ENCODE measurements at regions not wholly inside any gene's neighbourhood (a gene's known extent, or its start where the extent isn't known, plus 50 kb on each side); places are given as distances from the start of the nearest gene placed in this dataset.

DNA sequence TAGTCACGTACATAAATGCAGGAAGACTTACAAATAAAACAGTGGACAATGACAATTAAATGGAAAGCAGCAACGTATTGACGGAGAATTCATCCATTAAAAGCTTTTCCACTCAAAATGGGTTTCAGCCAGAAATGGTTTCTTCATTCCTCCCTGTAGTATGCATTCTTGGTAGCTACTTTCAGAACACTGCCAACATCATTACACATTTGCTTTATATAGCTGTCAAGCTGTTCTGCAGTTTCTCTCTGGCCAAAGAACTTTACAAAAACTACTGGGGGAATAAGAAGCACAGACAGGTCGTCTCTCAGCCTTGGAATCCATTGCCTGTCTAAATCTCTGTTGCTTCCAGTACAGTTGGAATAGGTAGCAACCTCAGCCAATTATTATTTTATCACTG is 84.1 kb upstream of the NCKAP5 start:
- H3K4me3 ChIP-seq (replicated peaks; ENCODE audit: low read depth, low read length) = no peak overlapping the region
- DNase-seq (ENCODE audit: low read depth) = peak; percentile 52
- TF ChIP-seq CTCF (IDR thresholded peaks at IDR 0.05; ENCODE audit: low read length, missing control alignments) = no peak

DNA sequence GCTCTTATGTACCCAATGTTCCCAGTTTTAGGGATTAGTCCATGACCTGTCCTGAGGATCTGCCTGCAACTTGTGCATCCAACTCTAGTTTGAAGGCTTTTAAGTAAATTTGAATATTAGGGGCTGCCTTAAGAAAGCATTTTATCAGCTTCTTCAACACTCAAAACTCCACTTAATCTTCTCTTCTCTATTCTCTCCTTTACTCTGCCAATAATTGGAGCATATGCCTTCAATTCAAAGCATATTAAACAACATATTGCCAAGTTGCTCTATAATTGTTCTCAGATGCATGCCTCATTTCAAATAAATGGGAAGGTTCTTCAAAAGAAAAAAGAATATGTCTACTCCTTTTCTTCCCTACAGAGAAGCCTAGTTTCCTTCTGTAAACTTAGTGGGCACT is 84.8 kb upstream of the NCKAP5 start:
- no peak for DNase-seq (ENCODE audit: low read depth)
- no peak for TF ChIP-seq CTCF (IDR thresholded peaks at IDR 0.05; ENCODE audit: low read length, missing control alignments)

DNA sequence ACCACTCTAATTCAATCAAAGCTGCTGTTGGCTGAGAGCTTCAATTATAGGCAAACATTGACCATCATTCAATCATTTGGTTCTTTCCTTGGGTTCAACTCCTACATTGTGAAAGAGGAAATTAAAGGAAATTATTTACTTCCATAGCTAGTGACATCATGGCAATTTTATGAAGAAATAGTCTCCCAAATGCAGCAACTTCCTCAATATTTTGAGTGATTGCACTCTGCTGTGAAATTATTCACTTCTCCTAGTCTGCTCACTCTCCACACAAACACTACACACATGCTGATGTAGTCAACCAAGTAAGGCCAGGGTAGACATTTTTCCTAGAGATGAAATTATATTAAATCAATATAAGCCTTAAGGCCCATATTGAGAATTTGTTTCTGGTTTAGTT is 86.7 kb upstream of the NCKAP5 start:
- TF ChIP-seq CTCF (IDR thresholded peaks at IDR 0.05; ENCODE audit: low read length, missing control alignments) = no peak
- no peak for DNase-seq (ENCODE audit: low read depth)
- no peak overlapping the region for H3K4me3 ChIP-seq (replicated peaks; ENCODE audit: low read depth, low read length)

More for the DNA sequence above, 84.8 kb upstream of the NCKAP5 start:
- no peak overlapping the region for H3K4me3 ChIP-seq (replicated peaks; ENCODE audit: low read depth, low read length)

DNA sequence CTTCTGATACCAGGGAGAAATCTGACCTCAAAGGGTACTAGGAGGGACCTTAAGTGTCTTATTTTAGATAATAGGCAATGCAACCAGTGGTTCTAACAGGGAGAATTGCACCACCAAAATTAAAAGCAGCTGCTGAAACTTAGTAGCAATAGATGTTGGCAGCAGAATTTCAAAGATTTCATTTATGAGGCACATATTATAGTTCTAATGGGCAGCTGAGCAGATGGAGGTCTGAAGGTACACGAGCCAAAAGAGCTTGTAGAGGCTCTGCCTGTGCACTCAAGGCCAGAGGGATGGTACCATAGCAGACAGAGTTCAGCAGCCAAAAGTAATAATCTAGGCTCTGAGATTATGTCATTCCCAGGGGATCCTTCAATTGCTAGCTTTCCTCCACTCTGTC is 87.3 kb upstream of the NCKAP5 start:
- H3K4me3 ChIP-seq (replicated peaks; ENCODE audit: low read depth, low read length) = no peak overlapping the region
- no peak for TF ChIP-seq CTCF (IDR thresholded peaks at IDR 0.05; ENCODE audit: low read length, missing control alignments)
- no peak for DNase-seq (ENCODE audit: low read depth)

DNA sequence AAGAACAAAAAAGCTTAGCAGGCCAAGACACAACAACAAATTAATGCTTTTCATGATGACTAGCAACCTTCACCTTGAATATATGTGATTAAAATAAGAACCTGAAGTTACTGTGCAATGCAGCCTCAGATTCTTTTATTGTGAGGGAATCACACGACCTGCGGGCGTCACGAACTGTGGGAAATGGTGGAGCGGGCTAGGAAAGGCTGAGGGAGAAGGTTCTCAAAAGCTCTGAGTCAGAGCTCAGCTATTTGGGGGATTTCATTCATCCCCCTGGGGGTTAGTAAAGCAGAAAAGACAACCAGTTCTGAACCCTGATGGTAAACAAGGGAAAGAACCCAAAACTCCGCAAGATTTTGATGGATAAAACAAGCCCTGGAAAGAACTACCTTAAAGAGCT is 89.3 kb upstream of the NCKAP5 start:
- peak; percentile 22 for DNase-seq (ENCODE audit: low read depth)
- no peak overlapping the region for H3K4me3 ChIP-seq (replicated peaks; ENCODE audit: low read depth, low read length)
- no peak for TF ChIP-seq CTCF (IDR thresholded peaks at IDR 0.05; ENCODE audit: low read length, missing control alignments)

DNA sequence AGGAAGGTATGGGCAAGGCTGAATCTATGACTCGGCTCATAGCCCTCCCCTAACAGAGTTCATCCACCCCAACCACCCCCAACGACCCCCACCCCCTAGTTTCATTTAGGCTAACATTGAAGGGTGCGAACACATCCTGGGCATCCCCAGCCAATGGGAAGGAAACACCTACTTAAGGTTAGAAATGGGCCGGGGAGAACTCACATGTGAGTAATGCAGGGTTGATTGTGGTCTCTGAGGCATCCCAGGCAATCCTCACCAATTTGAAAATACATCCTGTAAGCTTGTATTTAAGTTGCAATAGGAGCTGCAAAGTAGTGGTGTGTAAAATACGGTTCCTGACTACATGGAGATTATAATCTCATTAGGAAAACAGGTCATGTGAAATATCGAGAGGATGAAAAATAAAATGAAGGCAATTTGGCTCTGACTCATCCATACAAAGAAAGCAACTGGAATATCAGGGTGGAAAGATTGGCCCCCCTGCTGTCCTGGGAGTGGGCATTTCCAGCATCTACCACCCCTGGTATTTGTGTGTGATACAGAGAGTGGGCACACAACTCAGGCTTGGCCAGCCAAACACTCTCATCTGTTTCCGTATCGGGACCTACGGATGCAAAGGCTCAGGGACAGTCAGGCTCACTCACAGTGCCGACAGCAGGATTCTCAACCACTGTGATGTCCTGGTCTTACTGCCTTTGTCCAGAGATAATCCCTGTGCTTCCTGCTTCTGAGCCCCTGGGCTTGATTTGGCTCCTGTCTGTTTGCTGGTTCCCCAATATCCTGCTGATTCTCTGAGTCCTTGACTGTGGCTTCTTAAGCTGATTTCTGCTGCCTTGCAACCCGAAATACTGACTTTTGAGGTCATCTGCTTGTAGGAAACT is 90.0 kb upstream of the NCKAP5 start:
- H3K4me3 ChIP-seq (replicated peaks; ENCODE audit: low read depth, low read length) = no peak overlapping the region
- TF ChIP-seq CTCF (IDR thresholded peaks at IDR 0.05; ENCODE audit: low read length, missing control alignments) = no peak
- no peak for DNase-seq (ENCODE audit: low read depth)

GRCh38 chr2:133660510-133660909 is 92.2 kb upstream of the NCKAP5 start:
- no peak overlapping the region for H3K4me3 ChIP-seq (replicated peaks; ENCODE audit: low read depth, low read length)
- TF ChIP-seq CTCF (IDR thresholded peaks at IDR 0.05; ENCODE audit: low read length, missing control alignments) = no peak
- no peak for DNase-seq (ENCODE audit: low read depth)
